Liver (tissue), 8 donors: ENCODE measurements at regions not wholly inside any gene's neighbourhood (a gene's known extent, or its start where the extent isn't known, plus 50 kb on each side); places are given as distances from the start of the nearest gene placed in this dataset.
A peak's percentile ranks its signal among the peaks of the same experiment; 100 is the strongest.

ENCODE experiments used
- DNase-seq: peaks from one replicate; pipeline ENCODE4 v3.0.0-alpha.2; 2017; ENCODE audit warnings: low spot score
- H3K27ac ChIP-seq, 2 donors: one replicate each; pipeline ENCODE4 v1.7.0; 2013; ENCODE audit warnings: inconsistent platforms in 2 of 2, low read length in 2 of 2, control low read depth in 1 of 2, low read depth in 1 of 2, mild to moderate bottlenecking in 1 of 2
- H3K27me3 ChIP-seq, 4 donors: one replicate each; pipeline versions ENCODE4 v1.6.1 to v1.7.0; 2013; ENCODE audit warnings: low read length in 3 of 4, inconsistent platforms in 1 of 4, mild to moderate bottlenecking in 1 of 4, moderate library complexity in 1 of 4; ENCODE audit not compliant: control insufficient read depth in 4 of 4, insufficient read depth in 4 of 4
- H3K36me3 ChIP-seq, 4 donors: one replicate each; pipeline versions ENCODE4 v1.6.1 to v1.7.0; 2013; ENCODE audit warnings: low read length in 3 of 4, mild to moderate bottlenecking in 3 of 4, low read depth in 1 of 4, moderate library complexity in 1 of 4; ENCODE audit not compliant: control insufficient read depth in 4 of 4, insufficient read depth in 3 of 4
- H3K4me1 ChIP-seq, 4 donors: one replicate each; pipeline versions ENCODE4 v1.6.1 to v1.7.0; 2013; ENCODE audit warnings: low read length in 3 of 4, mild to moderate bottlenecking in 3 of 4, moderate library complexity in 1 of 4; ENCODE audit not compliant: control insufficient read depth in 4 of 4, insufficient read depth in 4 of 4
- H3K4me3 ChIP-seq, 3 donors: one replicate each; pipeline versions ENCODE4 v1.6.1 to v1.7.0; 2013; ENCODE audit warnings: low read length in 3 of 3, control low read depth in 1 of 3, low read depth in 1 of 3, mild to moderate bottlenecking in 1 of 3
- H3K9ac ChIP-seq, 2 donors: one replicate each; pipeline ENCODE4 v1.7.0; 2013; ENCODE audit warnings: low read length in 2 of 2, mild to moderate bottlenecking in 2 of 2, moderate library complexity in 2 of 2, control low read depth in 1 of 2, low read depth in 1 of 2
- H3K9me3 ChIP-seq, 4 donors: one replicate each; pipeline versions ENCODE4 v1.6.1 to v1.7.0; 2013; ENCODE audit warnings: low read length in 3 of 4; ENCODE audit not compliant: control insufficient read depth in 4 of 4
- EGR1 ChIP-seq, 2 donors: IDR thresholded peaks; 2 replicates each; pipeline ENCODE4 v1.6.1; 2016 to 2018; ENCODE audit warnings: antibody characterized with exemption in 2 of 2, low read depth in 2 of 2
- FOXA1 ChIP-seq: IDR thresholded peaks from 2 replicates; pipeline ENCODE4 v1.6.1; 2016; ENCODE audit warnings: antibody characterized with exemption
- FOXA2 ChIP-seq: IDR thresholded peaks from 2 replicates; pipeline ENCODE4 v1.6.1; 2016; ENCODE audit warnings: antibody characterized with exemption
- GABPA ChIP-seq, 2 donors: IDR thresholded peaks in 1 of 2; conservative IDR thresholded peaks in 1 of 2; 2 replicates each; pipeline ENCODE4 v1.6.1; 2016; ENCODE audit warnings: antibody characterized with exemption in 2 of 2, mild to moderate bottlenecking in 1 of 2, moderate library complexity in 1 of 2
- HNF4A ChIP-seq, 2 donors: conservative IDR thresholded peaks; 2 replicates each; pipeline ENCODE4 v1.6.1; 2016; ENCODE audit warnings: antibody characterized with exemption in 2 of 2, mild to moderate bottlenecking in 2 of 2
- HNF4G ChIP-seq: IDR thresholded peaks from 2 replicates; pipeline ENCODE4 v1.6.1; 2016; ENCODE audit warnings: antibody characterized with exemption
- JUND ChIP-seq, 2 donors: IDR thresholded peaks; 2 replicates each; pipeline ENCODE4 v1.6.1; 2016; ENCODE audit warnings: antibody characterized with exemption in 2 of 2
- NR2F2 ChIP-seq: IDR thresholded peaks from 2 replicates; pipeline ENCODE4 v1.6.1; 2016; ENCODE audit warnings: antibody characterized with exemption
- RAD21 ChIP-seq, 2 donors: IDR thresholded peaks; 2 replicates each; pipeline ENCODE4 v1.6.1; 2016; ENCODE audit warnings: antibody characterized with exemption in 2 of 2, mild to moderate bottlenecking in 2 of 2
- RXRA ChIP-seq, 2 donors: IDR thresholded peaks; 2 replicates each; pipeline ENCODE4 v1.6.1; 2017 to 2018; ENCODE audit warnings: antibody characterized with exemption in 2 of 2, mild to moderate bottlenecking in 1 of 2
- SP1 ChIP-seq: IDR thresholded peaks from 2 replicates; pipeline ENCODE4 v1.6.1; 2018; ENCODE audit warnings: antibody characterized with exemption, mild to moderate bottlenecking
- TAF1 ChIP-seq: conservative IDR thresholded peaks from 2 replicates; pipeline ENCODE4 v1.6.1; 2016; ENCODE audit warnings: antibody characterized with exemption, mild to moderate bottlenecking
- YY1 ChIP-seq: IDR thresholded peaks from 2 replicates; pipeline ENCODE4 v1.6.1; 2016; ENCODE audit warnings: antibody characterized with exemption, mild to moderate bottlenecking
- WGBS: extraction: QIAGEN DNeasy Blood & Tissue Kit; methylation state at CpG from one replicate; pipeline ENCODE4 v1.1.7; 2013; 5-methylcytosine and 5-hydroxymethylcytosine counted together
- TF ChIP-seq, protein P1 (sequence below): IDR thresholded peaks from 2 replicates; pipeline ENCODE4 v1.6.1; 2016; ENCODE audit warnings: antibody characterized with exemption
- TF ChIP-seq, protein P2 (sequence below): IDR thresholded peaks from 2 replicates; pipeline ENCODE4 v1.6.1; 2016; ENCODE audit warnings: antibody characterized with exemption
- TF ChIP-seq, protein P3 (sequence below): IDR thresholded peaks from 2 replicates; pipeline ENCODE4 v1.6.1; 2016; ENCODE audit warnings: antibody characterized with exemption, mild to moderate bottlenecking
- TF ChIP-seq, protein P4 (sequence below): fragments of 150-350 bp; IDR thresholded peaks from 2 replicates; pipeline ENCODE4 v1.5.1; 2017; ENCODE audit warnings: improper control_type of control experiment, low read depth, low read length; ENCODE audit not compliant: missing input control
- TF ChIP-seq, protein P5 (sequence below): IDR thresholded peaks from 2 replicates; pipeline ENCODE4 v1.6.1; 2016; ENCODE audit warnings: antibody characterized with exemption
- donor health status: healthy.
- donor health status: healthy.
- donor health status: healthy.
- donor health status: healthy.
- donor health status: healthy.

DNA sequence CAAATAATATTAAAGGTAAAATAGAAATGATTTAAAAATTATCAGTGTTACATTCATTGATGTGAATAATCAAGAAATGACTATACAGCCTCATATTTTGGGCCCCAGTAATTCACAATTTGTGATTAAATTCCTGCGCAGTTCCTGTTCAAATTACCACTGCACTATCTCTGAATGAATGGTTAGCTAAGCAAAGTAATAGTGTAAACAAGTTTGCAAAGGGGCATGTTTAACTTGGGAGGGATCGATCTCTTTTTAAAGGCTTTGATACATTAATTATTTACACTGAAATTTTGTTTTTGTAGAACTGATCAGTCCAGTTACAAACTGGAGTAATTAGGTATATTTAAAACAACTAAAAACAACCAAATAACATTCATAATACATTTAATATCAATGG lies 784.4 kb downstream of the RPA4 start:
- 37% methylated on average over 2 of the region's 2 CpGs for WGBS
- no peak overlapping the region for H3K27ac ChIP-seq

More for the DNA sequence above, 784.4 kb downstream of the RPA4 start:
- H3K27me3 ChIP-seq, result no peaks in the 10 kb centered on the region
- TF ChIP-seq NR2F2, result no peak
- TF ChIP-seq HNF4G, result no peak
- TF ChIP-seq HNF4A (conservative IDR thresholded peaks at IDR 0.05), result peak; percentile 14 to 25
- TF ChIP-seq YY1, result no peak
- TF ChIP-seq, protein P1, sequence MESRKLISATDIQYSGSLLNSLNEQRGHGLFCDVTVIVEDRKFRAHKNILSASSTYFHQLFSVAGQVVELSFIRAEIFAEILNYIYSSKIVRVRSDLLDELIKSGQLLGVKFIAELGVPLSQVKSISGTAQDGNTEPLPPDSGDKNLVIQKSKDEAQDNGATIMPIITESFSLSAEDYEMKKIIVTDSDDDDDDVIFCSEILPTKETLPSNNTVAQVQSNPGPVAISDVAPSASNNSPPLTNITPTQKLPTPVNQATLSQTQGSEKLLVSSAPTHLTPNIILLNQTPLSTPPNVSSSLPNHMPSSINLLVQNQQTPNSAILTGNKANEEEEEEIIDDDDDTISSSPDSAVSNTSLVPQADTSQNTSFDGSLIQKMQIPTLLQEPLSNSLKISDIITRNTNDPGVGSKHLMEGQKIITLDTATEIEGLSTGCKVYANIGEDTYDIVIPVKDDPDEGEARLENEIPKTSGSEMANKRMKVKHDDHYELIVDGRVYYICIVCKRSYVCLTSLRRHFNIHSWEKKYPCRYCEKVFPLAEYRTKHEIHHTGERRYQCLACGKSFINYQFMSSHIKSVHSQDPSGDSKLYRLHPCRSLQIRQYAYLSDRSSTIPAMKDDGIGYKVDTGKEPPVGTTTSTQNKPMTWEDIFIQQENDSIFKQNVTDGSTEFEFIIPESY, result no peak
- TF ChIP-seq, protein P2, sequence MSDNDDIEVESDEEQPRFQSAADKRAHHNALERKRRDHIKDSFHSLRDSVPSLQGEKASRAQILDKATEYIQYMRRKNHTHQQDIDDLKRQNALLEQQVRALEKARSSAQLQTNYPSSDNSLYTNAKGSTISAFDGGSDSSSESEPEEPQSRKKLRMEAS, result no peak
- peak; percentile 52 for TF ChIP-seq SP1
- TF ChIP-seq EGR1 (IDR thresholded peaks at IDR 0.05; ENCODE audit: low read depth in 2 of 2), result no peak
- TF ChIP-seq FOXA2, result peak; percentile 69
- TF ChIP-seq RAD21 (IDR thresholded peaks at IDR 0.05), result peak in 1 of 2 donors; percentile 33
- no peak for TF ChIP-seq RXRA (IDR thresholded peaks at IDR 0.05)
- TF ChIP-seq, protein P3, sequence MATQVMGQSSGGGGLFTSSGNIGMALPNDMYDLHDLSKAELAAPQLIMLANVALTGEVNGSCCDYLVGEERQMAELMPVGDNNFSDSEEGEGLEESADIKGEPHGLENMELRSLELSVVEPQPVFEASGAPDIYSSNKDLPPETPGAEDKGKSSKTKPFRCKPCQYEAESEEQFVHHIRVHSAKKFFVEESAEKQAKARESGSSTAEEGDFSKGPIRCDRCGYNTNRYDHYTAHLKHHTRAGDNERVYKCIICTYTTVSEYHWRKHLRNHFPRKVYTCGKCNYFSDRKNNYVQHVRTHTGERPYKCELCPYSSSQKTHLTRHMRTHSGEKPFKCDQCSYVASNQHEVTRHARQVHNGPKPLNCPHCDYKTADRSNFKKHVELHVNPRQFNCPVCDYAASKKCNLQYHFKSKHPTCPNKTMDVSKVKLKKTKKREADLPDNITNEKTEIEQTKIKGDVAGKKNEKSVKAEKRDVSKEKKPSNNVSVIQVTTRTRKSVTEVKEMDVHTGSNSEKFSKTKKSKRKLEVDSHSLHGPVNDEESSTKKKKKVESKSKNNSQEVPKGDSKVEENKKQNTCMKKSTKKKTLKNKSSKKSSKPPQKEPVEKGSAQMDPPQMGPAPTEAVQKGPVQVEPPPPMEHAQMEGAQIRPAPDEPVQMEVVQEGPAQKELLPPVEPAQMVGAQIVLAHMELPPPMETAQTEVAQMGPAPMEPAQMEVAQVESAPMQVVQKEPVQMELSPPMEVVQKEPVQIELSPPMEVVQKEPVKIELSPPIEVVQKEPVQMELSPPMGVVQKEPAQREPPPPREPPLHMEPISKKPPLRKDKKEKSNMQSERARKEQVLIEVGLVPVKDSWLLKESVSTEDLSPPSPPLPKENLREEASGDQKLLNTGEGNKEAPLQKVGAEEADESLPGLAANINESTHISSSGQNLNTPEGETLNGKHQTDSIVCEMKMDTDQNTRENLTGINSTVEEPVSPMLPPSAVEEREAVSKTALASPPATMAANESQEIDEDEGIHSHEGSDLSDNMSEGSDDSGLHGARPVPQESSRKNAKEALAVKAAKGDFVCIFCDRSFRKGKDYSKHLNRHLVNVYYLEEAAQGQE, result no peak
- TF ChIP-seq GABPA (IDR thresholded peaks at IDR 0.05 in 1 of 2, conservative IDR thresholded peaks at IDR 0.05 in 1 of 2), result no peak
- TF ChIP-seq, protein P4, sequence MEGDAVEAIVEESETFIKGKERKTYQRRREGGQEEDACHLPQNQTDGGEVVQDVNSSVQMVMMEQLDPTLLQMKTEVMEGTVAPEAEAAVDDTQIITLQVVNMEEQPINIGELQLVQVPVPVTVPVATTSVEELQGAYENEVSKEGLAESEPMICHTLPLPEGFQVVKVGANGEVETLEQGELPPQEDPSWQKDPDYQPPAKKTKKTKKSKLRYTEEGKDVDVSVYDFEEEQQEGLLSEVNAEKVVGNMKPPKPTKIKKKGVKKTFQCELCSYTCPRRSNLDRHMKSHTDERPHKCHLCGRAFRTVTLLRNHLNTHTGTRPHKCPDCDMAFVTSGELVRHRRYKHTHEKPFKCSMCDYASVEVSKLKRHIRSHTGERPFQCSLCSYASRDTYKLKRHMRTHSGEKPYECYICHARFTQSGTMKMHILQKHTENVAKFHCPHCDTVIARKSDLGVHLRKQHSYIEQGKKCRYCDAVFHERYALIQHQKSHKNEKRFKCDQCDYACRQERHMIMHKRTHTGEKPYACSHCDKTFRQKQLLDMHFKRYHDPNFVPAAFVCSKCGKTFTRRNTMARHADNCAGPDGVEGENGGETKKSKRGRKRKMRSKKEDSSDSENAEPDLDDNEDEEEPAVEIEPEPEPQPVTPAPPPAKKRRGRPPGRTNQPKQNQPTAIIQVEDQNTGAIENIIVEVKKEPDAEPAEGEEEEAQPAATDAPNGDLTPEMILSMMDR, result no peak
- TF ChIP-seq, protein P5, sequence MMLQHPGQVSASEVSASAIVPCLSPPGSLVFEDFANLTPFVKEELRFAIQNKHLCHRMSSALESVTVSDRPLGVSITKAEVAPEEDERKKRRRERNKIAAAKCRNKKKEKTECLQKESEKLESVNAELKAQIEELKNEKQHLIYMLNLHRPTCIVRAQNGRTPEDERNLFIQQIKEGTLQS, result no peak
- no peak for TF ChIP-seq FOXA1
- no peak for TF ChIP-seq JUND (IDR thresholded peaks at IDR 0.05)
- TF ChIP-seq TAF1, result no peak
- H3K9me3 ChIP-seq, result no peaks in the 10 kb centered on the region
- H3K4me1 ChIP-seq, result peaks cover 5 to 23% (median 13%) of the 10 kb centered on the region in 4 donors
- H3K36me3 ChIP-seq, result no peaks in the 10 kb centered on the region
- H3K9ac ChIP-seq, result no peak overlapping the region
- no peak overlapping the region for H3K4me3 ChIP-seq
- no peak for DNase-seq
